ENCODE measurements at regions not wholly inside any gene's neighbourhood (a gene's known extent, or its start where the extent isn't known, plus 50 kb on each side); places are given as distances from the start of the nearest gene placed in this dataset.
"Not testable (repeated sequence)": the region's sequence is repeated elsewhere in the genome, so short reads cannot be mapped to it uniquely, and the experiment has no call there.

DNA sequence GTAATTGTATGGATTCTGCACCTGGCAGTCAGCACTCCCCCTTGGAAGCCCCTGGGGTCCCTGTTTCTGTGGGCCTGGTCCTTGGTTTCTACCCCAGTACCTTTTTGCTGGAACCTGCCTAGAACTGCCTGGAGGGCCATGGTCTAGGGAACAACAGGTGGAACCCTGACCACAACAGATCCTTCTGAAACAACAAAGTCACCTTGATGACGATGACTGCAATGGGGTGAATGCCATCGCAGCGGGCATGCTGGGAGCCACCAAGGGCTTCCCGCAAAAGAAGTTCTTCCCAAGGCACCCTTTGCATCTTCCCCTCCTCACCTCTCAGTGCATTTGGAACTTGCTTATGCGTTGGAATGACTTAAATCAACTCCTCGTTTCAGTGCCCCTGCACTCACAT, 129.0 kb upstream of the OR4C13 start:
- DNase-seq, result not testable (repeated sequence)

DNA sequence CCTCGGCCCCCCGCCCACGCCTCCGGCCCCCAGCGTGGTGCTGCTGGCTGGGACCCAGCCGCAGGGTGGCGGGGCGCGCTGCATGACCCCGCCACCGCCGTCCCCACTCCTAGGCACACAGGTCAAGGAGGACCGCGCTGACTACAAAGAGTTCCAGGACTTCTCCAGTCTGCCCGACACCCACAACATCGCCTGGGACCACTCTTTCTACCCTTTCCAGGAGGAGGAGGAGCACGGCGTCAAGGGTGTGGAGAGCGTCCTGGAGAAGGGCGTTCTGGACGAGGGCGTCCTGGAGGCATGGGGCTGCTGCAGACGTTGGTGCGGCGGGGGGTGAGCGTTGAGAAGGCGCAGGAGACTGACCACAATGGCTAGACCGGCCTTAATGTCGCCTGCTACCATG, 101.7 kb upstream of the OR4C13 start:
- not testable (repeated sequence) for DNase-seq

DNA sequence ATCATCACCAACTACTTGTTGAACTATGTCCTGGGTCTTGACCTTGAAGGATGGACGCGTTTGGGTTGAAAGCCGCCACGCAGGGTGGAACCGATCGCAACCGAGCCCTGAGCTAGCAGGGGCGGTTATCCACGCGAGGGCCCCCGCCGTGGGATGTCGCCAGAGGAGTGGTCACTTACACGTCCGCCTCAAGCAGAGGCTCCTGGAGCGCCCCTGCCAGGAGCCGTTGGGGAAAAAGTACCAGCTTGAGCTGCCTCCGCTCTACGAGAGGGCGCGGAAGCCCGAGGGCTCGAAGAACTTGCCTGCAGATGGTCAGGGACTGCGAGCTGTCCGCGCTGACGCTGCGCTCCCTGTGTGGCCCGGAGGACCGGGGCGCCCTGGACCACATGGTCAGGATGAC, 100.7 kb upstream of the OR4C13 start:
- DNase-seq, result no peak

DNA sequence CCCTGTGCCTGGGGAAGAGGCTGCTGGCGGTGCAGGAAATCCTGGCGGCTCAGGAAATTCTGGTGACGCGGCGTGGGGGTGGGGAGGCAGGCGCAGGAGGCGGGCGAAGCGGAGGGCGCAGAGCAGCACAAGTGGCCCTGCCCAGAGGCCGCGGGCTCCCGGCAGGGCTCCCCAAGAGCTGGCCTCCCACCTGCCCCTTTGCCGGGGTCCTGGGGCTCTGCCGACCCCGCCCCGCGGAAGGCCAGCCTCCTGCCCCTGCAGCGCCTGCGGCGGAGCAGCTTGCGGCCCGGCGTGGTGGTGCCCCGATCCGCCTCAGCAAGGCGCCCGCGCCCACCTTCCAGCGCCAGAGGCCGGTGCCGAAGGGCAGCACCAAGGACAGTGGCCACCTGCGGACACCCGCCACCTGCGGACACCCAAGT, 100.2 kb upstream of the OR4C13 start:
- DNase-seq, result no peak

- DNase-seq, result not testable (repeated sequence)
Measured at GRCh38 chr11:49888875-49889274, 63.3 kb upstream of the OR4C13 start.

DNA sequence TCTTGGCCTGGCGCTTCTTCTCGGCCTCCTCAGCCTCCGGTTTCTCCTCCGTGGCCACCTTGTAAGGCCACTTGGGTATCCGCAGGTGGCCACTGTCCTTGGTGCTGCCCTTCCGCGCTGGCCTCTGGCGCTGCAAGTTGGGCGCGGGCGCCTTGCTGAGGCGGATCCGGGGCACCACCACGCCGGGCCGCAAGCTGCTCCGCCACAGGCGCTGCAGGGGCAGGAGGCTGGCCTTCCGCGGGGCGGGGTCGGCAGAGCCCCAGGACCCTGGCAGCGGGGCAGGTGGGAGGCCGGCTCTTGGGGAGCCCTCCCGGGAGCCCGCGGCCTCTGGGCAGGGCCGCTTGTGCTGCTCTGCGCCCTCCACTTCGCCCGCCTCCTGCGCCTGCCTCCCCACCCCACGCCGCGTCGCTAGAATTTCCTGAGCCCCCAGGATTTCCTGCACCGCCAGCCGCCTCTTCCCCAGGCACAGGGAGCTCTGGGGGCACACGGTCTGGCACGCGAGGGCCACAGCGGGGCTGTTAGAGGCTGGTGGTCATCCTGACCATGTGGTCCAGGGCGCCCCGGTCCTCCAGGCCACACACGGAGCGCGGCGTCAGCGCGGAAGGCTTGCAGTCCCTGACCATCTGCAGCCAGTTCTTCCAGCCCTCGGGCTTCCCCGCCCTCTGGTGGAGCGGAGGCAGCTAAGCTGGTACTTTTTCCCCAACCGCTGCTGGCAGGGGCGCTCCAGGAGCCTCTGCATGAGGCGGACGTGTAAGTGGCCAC, 60.1 kb upstream of the OR4C13 start:
- DNase-seq, result not testable (repeated sequence)

- not testable (repeated sequence) for DNase-seq
Measured at GRCh38 chr11:49893442-49893841, 58.7 kb upstream of the OR4C13 start.
